Stimulated activated naive CD8-positive, alpha-beta T cell treated with anti-CD3 and anti-CD28 coated beads, Interleukin-15, Interleukin-2, amounts not matched to agents 100 U/mL and 50 U/mL, for 24 hours (primary cell): ENCODE measurements at regions not wholly inside any gene's neighbourhood (a gene's known extent, or its start where the extent isn't known, plus 50 kb on each side); places are given as distances from the start of the nearest gene placed in this dataset.
"Not testable (repeated sequence)": the region's sequence is repeated elsewhere in the genome, so short reads cannot be mapped to it uniquely, and the experiment has no call there.

Experiments used
- ATAC-seq: fragments of 150-1000 bp; cut with Tn5 transposase; one replicate; pipeline ENCODE4 v1.10.0; 2021
- DNase-seq: peaks from one replicate; pipeline ENCODE4 v3.0.0; 2021

DNA sequence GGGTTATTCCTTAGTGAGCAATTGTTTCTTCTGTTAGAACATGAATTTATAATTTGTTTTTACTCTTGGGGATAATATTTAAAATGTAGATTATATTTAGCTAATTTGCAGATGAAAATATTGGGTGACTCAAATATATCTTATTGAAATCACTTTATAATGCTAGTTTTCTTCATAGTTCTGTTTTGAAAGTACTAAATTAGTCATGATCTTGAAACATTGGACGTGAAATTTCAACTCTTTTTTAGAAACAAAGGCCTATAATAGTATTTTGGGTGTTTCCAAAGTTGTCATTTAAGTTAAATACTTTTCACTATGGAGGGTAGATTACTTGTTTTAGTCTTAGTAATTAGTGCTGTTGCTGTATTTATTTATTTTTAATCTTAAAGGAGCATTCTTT, 250.9 kb downstream of the UTRN start:
- ATAC-seq (no peak), DNase-seq (no peak)

DNA sequence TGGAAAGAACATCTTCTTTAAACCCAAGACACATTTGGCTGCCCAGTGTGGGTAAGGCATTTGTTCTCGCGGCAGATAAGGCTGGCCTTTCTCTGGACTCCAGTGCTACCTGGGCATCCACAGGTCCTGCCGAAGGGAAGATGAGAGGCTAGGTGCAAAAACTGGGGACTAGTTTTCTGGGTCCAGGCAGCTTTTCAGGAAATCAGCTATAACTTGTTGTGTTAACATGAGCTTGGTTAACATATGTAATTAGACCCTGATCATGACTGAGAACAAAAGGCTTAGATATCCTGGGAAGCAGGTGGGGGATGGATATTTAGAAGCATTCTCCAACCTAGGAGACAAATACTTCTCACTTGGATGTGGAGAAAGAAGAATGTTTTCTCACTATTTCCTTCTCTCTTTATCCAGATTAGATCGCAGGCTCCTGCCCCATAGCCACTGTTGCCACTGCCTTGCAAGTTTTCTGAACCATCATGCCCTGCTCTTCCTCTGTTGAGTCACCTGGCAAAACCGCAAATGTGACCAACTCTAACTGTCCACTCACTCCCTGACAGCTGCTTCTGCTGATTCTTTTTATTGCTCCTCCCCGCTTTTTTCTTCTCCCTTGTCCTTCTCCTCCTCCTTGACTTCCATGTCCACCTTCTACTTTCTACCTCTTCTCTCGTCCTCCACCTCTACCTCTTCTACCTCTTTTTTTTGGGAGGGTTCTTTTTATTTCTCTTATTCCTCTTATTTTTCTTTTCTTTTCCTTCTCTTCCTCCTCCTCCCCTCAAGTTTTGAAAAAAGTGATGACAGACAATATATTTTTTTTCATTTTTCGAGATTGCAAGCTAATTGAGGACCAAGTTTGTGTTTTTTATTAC, 258.1 kb downstream of the UTRN start:
- ATAC-seq = no peak
- no peak for DNase-seq

DNA sequence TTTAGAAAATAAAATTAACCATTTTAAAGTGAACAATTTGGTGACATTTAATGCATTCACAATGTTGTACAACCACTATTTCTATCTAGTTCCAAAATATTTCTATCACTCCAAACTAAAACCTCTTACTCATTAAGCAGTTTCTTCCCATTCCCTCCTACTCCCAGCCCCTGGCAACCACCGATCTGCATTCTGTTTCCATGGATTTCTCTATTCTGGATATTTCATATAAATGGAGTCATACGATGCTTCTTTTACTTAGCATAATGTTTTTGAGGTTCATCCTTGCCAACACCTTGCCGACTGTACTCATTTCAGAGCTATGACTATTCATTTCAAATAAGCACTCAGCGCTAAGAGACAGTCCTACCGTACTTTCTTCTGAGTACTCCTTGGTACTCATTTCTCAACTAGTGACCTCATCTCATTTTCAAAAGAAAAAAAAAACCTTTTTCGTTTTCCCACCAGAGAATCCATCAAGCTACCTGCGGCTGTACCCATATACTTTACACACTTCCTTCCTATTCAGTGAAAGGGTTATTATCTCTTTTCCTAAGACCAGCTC, 259.2 kb downstream of the UTRN start:
- peak; percentile 71 for ATAC-seq
- DNase-seq = no peak

DNA sequence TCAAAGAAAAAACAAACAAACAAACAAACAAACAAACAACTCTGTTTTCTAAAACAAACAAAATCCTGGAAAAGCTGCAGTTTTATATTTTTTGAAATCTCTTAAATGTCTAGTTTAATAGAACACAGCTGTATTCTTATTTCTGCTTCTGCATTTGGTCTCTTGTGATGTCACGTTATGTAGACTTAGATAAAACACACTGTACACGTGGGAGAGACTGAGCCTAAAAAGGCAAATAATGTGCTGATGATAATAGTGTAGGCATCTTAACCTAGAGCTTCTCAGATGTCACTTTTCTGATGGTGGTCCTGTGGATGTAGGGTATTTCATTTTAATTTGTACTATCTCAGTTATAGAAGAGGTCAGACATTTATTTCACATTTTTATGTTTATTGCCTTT, 261.7 kb downstream of the UTRN start:
- DNase-seq = no peak
- no peak for ATAC-seq

DNA sequence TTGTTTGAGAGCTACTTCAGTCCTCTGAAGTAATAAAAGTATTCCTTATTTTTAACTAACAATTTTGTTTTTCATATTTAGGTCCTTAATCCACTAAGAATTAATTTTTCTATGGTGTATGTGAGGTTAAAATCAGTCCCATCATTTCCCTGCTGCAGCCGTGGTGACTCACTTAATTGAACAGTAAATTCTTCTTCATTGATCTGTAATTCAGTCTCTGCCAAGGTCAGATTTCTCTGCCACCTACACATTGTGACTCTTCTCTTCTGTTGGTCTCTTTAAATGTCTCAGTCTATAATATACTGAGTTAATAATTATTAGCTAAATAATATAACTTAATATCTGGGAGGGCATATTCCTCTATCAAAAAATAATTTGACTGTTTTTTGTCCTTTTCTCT, 262.3 kb downstream of the UTRN start:
- no peak for DNase-seq
- ATAC-seq = no peak

DNA sequence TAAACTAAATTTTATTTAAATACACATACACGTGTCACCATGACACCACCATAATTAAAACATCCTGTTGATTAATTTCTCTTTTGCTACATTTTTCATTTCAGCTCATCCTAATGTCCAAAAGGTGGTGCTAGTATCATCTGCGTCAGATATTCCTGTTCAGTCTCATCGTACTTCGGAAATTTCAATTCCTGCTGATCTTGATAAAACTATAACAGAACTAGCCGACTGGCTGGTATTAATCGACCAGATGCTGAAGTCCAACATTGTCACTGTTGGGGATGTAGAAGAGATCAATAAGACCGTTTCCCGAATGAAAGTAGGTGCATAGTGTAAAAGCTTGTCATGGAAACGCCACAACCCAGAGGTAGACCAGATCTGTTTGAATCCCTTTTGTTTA, 263.4 kb downstream of the UTRN start:
- ATAC-seq (no peak), DNase-seq (no peak)

DNA sequence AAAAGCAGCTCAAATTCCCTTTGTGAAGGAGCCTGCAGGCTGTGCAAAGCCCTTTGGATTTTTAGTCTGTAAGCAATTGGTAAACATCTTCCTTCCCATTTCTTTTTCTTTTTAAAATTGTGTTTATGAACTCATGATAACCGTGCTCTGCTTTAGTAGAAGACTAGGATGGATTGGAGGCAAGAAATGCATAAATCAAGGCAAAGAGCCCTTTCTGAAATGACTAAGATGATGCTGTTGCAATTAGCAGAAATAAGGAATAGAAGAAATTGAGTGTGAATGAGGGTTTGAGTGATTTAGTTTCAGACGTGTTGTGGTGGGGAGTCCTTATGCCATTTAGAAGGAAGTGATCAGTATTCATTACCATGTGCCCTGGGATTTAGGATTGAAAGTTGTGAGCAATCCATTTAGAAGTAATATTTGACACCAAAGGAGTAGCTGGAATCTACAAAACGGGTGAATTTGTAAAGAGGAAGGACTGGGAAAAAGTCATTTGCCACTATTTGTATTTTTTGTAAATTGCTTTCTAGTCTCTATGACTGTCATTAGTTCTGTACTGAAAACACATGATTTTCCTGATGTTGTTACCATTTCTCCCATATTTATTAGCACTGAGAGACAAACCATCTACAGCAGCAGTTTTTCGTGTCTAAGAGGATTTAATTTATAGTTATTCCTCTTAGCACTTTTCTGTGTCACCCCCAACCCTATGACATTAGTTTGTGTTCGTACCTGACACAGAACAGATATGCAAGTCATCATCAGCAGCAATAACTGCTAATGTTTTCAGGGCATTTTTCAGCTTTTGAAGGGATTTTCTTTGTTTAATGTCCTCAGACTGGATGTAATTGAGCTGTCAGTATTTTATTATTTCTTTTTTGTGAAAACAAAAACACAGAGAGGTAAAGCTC, 265.0 kb downstream of the UTRN start:
- DNase-seq (no peak), ATAC-seq (no peak)

DNA sequence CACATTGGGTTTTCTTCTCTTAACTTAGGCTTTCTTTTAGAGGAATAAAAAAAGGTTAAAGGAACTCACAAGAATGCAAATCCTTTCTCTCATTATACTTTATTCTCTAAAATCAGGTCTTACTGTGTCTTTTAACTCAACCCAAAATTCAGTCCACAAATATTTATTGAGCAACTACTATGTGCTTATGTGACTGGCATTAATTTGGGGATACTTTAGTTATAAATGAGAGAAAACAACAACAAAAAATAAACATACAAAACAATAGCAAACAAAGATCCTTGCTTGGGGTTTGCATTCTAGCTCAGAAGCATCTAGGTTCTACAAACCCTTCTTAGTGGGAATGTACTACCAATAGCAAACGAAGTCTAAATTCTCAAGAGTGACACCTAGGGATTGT, 266.2 kb downstream of the UTRN start:
- ATAC-seq (no peak), DNase-seq (no peak)

DNA sequence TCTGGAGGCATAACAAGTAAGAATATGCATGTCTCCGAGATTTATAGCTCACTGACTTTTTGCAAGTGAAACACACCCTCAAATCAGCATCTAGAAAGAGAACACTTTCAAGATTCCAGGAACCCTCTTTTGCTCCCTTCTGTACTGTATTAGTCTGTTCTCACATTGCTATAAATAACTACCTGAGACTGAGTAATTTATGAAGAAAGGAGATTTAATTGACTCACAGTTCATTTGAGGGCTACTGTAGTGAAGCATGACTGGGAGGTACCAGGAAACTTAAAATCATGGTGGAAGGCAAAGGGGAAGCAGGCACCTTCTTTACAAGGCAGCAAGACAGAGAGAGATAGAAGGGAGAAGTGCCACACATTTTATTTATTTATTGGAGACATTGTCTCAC, 269.9 kb downstream of the UTRN start:
- DNase-seq (no peak), ATAC-seq (peak; percentile 14)

DNA sequence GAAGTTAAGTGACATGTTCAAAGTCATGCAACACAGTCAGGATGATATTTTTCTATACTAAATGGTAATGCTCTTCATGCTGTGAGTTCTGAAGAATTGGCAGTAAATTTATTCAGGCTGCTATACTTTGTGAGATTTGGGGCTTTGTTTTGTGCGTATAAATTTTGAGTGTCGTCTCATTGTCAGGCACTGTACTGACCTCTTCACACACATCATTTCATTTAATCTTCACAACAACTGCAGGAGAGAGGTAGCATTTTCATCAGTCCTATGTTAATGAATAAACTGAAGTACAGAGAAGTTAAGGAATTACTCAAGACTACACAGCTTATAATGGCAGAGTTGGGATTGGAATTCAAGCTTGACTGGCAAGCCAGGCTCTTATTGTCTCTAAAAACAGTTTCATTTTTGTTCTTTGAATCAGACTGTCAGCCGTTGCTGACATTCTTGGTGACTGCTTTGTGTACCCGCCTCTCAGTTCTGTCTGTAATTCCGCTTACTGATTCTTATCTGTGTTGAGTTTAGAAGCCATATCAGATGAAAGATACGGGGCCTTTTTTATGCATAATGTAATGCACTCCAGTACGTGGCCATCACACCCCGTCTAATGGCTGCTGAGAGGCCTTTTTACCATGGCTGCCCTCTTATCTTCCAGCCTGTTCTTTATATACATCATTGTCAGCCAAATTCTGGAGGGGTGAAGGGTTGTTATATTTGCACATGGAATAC, 274.9 kb downstream of the UTRN start:
- ATAC-seq (peak; percentile 89), DNase-seq (peak; percentile 33)

DNA sequence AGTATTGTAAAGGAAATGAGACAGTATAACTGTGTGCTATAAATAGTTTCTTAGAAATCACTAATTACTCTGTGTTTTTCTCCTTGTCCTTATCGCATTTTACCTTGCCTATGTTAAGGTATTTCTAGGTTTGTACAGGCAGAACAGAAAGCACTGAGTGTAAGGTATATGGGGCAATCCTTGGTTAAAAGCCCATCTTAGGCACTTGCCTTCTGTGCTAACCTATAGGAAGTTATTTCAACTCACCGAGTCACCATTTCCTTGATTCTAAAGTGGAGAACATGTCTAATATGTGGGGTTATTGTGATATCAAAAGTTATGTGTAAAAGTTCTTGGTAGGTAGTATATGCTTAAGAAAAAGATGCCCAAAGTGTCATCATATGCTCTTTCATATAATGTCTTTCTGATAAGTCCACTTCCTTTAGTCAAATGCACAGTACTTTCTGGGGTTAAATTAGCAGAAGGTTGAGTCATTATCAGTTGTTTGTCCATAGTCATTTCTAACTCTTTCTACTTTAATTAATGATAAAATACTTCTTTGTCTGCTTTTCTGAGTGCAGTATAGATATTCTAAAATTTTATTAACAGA, 276.4 kb downstream of the UTRN start:
- no peak for DNase-seq
- ATAC-seq = peak; percentile 28

DNA sequence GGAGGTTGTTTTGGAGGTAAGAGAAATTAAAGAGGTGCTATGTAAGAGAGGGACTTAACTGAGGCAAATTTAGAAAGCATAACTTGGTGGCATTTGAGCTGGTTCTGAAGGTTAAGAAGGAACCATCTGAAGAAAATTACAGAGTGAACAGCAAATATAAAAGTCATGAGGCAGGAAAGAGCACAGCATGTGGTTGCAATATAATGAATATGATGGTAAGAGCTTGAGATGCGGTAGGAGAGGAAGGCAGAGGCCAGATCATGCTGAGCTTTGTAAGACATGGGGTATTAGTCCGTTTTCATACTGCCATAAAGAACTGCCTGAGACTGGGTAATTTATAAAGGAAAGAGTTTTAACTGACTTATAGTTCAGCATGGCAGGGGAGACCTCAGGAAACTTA, 279.1 kb downstream of the UTRN start:
- no peak for DNase-seq
- no peak for ATAC-seq

DNA sequence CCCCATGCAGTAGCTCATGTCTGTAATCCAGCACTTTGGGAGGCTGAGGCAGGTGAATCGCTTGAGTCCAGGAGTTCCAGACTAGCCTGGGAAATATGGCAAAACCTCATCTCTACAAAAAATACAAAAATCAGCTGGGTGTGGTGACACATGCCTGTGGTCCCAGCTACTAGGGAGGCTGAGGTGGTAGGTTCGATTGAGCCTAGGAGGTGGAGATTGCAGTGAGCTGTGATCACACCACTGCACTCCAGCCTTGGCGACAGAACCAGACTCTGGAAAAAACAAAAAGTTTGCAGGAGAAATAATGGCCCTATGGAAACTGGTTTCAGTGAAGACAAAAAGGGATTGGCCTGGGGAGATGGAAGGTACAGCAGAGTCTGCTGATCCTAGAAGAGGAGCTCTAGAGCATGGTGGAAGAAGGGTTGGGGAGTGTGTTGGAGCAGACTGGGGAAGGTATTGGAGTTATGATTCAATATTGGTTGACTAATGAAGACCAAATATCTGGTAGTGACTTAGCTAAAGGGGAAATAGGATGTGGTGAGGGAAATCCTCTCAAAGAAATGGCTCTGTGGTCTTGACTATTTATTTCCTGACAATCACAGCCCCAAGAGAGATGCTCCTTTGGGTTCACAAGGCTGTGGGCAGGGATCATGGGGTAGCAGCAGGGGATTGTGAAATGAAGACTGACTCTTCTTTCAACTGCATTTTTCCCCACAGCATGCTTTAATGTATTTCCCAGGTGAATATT, 281.9 kb downstream of the UTRN start:
- DNase-seq = no peak
- ATAC-seq = peak; percentile 72

DNA sequence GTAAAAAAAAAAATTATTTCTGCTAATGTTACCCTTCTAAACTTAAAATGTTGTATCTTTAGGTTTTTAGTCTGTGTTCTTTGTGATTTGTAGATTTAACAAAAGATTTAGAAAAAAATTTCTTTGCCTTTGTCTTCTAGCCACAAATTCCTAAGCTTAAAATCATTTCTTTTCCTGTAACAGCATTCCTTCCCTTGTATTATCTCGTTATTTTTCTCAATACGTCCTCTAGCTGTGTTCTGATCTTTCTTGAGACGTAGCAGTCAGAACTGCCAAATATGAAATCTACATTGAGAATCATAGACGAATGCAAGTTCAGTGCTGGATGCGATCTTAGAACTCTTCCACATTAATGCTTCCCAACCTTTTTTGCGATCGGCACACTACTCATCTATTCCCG, 283.1 kb downstream of the UTRN start:
- no peak for ATAC-seq
- DNase-seq = no peak

DNA sequence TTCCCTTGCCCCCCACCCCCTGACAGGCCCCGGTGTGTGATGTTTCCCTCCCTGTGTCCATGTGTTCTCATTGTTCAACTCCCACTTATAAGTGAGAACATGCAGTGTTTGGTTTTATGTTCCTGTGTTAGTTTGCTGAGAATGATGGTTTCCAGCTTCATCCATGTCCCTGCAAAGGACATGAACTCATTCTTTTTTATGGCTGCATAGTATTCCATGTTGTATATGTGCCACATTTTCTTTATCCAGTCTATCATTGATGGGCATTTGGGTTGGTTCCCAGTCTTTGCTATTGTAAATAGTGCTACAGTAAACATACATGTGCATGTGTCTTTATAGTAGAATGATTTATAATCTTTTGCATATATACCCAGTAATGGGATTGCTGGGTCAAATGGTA, 287.4 kb downstream of the UTRN start:
- not testable (repeated sequence) for ATAC-seq, DNase-seq

DNA sequence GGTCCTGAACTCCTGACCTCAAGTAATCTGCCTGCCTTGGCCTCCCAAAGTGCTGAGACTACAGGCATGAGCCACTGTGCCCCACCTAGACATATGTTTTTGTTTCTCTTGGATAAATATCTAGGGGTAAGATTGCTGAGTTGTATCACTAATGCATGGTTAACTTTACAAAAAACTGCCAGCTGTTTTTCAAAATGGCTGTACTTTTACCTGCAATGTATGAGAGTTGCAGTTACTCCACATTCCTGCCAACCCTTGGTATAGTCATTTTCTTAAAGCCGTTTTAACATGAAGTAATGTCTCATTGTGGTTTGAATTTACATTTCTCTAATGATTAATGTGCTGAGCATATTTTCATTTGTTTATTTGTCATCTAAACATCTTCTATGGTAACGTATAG, 289.7 kb downstream of the UTRN start:
- no peak for DNase-seq
- no peak for ATAC-seq

DNA sequence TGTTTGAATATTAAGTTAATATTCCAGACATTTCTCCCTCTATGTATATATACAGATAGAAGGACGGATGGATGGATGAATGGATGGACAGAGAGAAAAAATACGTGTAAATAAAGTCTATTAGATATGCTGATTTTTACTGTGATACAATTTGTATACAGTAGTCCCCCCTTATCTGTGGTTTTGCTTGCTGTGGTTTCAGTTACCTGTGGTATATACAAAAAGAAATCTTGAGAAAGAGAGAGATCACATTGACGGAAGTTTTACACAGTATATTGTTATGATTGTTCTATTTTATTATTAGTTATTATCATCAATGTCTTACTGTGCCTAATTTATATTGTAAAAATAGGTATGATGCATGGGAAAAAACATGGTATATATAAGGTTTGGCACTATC, 290.2 kb downstream of the UTRN start:
- ATAC-seq (no peak), DNase-seq (no peak)

DNA sequence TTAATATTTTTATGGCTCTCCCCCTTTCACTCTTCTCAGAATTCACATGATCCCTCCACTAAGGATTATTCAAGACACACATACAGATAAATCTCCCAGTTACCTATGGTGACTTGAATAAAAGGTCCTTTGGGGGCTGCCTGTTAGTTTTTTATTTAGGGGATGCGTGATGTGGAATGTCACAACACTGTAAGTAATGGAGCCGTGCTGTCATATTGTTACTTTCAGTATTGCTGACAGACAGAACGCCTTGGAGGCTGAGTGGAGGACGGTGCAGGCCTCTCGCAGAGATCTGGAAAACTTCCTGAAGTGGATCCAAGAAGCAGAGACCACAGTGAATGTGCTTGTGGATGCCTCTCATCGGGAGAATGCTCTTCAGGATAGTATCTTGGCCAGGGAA, 291.7 kb downstream of the UTRN start:
- no peak for DNase-seq
- no peak for ATAC-seq

DNA sequence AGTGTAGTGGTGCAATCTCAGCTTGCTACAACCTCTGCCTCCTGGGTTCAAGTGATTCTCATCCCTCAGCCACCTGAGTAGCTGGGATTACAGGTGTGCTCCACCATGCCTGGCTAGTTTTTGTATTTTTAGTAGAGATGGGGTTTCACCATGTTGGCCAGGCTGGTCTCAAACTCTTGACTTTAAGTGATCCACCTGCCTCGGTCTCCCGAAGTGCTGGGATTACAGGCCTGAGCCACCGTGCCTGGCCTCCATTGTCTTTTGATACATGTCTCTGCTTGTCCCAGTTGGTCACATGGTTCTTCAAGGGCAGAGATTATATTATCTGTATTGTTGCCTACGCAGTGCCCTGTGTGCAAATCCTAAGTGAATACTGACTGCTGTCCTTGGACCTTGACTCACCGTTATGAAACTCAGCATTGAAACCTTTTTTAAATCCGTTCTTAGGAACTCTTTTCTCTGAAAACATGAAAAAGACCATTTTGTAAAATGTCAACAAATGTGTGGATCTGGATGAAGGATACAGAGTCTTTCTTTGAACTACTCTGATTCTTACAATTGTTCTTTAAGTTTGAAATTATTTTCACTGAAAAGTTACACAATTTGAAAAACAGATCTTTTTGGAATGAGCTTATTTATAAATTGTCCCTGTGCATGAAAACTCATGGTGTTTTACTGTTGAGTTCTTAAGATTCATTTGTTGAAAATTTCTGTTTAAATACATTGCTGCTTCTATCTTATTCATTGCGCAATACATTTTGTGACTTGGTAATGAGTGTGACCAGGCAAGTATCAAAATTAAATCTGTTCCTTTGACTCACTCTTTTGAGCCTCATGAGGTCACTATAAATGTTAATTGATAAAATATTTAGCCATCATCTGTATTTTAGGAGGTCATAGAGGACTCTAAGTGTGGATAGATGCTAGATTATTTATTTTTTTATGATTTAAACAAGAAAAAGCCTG, 293.5 kb downstream of the UTRN start:
- no peak for ATAC-seq
- no peak for DNase-seq

DNA sequence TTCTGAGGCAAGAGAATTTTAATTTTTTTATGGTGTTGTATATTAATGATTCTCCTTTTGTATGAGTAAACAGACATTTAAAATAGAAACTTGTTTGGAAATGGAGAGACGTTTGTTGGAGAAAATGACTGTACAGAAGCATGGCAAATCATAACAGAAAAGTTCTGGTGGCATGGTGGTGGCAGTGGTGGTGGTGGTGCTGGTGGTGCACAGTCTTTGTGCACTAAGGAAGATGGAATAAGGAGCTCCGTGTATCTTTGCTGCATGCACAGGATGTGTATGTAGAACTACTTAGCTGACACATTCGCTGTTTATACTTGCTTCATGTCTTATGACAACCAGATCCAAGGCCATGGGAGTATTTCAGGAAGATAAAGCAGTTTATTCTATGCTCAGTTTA, 294.9 kb downstream of the UTRN start:
- no peak for DNase-seq
- ATAC-seq = no peak
